ENCODE measurements at regions not wholly inside any gene's neighbourhood (a gene's known extent, or its start where the extent isn't known, plus 50 kb on each side); places are given as distances from the start of the nearest gene placed in this dataset.

GRCh38 chr7:148472406-148472805 lies 118.2 kb upstream of the C7orf33 start:
- DNase-seq (no peak), ATAC-seq (ENCODE audit: poor library complexity) (no peak)
- intact Hi-C loops (cut with DNase I) = no loop called here

- DNase-seq = no peak
- intact Hi-C loops (cut with DNase I) = no loop called here
- ATAC-seq (ENCODE audit: poor library complexity) = no peak
Observed at GRCh38 chr7:148473703-148474480, 116.7 kb upstream of the C7orf33 start.

- DNase-seq = no peak
- no peak for ATAC-seq (ENCODE audit: poor library complexity)
- intact Hi-C loops (cut with DNase I) = no loop called here
Observed at GRCh38 chr7:148474481-148475025, 116.0 kb upstream of the C7orf33 start.

GRCh38 chr7:148478551-148478950 lies 112.0 kb upstream of the C7orf33 start:
- no peak for ATAC-seq (ENCODE audit: poor library complexity)
- intact Hi-C loops (cut with DNase I) = no loop called here
- no peak for DNase-seq

GRCh38 chr7:148480479-148481146 lies 110.0 kb upstream of the C7orf33 start:
- intact Hi-C loops (cut with DNase I) = no loop called here
- ATAC-seq (ENCODE audit: poor library complexity) = peak; percentile 29

GRCh38 chr7:148481147-148481526 lies 109.4 kb upstream of the C7orf33 start:
- DNase-seq (no peak), ATAC-seq (ENCODE audit: poor library complexity) (no peak)
- intact Hi-C loops (cut with DNase I) = no loop called here

More at GRCh38 chr7:148480479-148481146, 110.0 kb upstream of the C7orf33 start:
- no peak for DNase-seq

- ATAC-seq (ENCODE audit: poor library complexity) = no peak
- DNase-seq = no peak
- intact Hi-C loops (cut with DNase I) = no loop called here
Observed at GRCh38 chr7:148481971-148482626, 108.5 kb upstream of the C7orf33 start.

GRCh38 chr7:148483515-148484308 lies 106.9 kb upstream of the C7orf33 start:
- no peak for DNase-seq
- intact Hi-C loops (cut with DNase I) = no loop called here

GRCh38 chr7:148484486-148484885 lies 106.1 kb upstream of the C7orf33 start:
- DNase-seq (no peak), ATAC-seq (ENCODE audit: poor library complexity) (no peak)
- intact Hi-C loops (cut with DNase I) = no loop called here

More at GRCh38 chr7:148483515-148484308, 106.9 kb upstream of the C7orf33 start:
- ATAC-seq (ENCODE audit: poor library complexity) = no peak

- ATAC-seq (ENCODE audit: poor library complexity) (no peak), DNase-seq (no peak)
- intact Hi-C loops (cut with DNase I) = no loop called here
Observed at GRCh38 chr7:148485618-148486017, 104.9 kb upstream of the C7orf33 start.

- intact Hi-C loops (cut with DNase I) = no loop called here
- ATAC-seq (ENCODE audit: poor library complexity) (no peak), DNase-seq (no peak)
Observed at GRCh38 chr7:148486937-148487336, 103.6 kb upstream of the C7orf33 start.

GRCh38 chr7:148487912-148488311 lies 102.7 kb upstream of the C7orf33 start:
- DNase-seq (no peak), ATAC-seq (ENCODE audit: poor library complexity) (no peak)
- intact Hi-C loops (cut with DNase I) = no loop called here

GRCh38 chr7:148489678-148490077 lies 100.9 kb upstream of the C7orf33 start:
- DNase-seq (no peak), ATAC-seq (ENCODE audit: poor library complexity) (no peak)
- intact Hi-C loops (cut with DNase I) = no loop called here

- no peak for DNase-seq
- ATAC-seq (ENCODE audit: poor library complexity) = no peak
- intact Hi-C loops (cut with DNase I) = no loop called here
Observed at GRCh38 chr7:148492157-148492860, 98.3 kb upstream of the C7orf33 start.

- ATAC-seq (ENCODE audit: poor library complexity) (no peak), DNase-seq (no peak)
- intact Hi-C loops (cut with DNase I) = no loop called here
Observed at GRCh38 chr7:148495605-148496004, 95.0 kb upstream of the C7orf33 start.

- DNase-seq (no peak), ATAC-seq (ENCODE audit: poor library complexity) (no peak)
- intact Hi-C loops (cut with DNase I) = loop anchor here (5.0 kb wide), 1 partner anchor 461 kb away; no protein-coding TSS in a partner anchor
Observed at GRCh38 chr7:148500978-148501377, 89.6 kb upstream of the C7orf33 start.

- intact Hi-C loops (cut with DNase I) = loop anchor here (5.0 kb wide), 1 partner anchor 458 kb away; no protein-coding TSS in a partner anchor
- no peak for ATAC-seq (ENCODE audit: poor library complexity)
Observed at GRCh38 chr7:148503900-148504487, 86.6 kb upstream of the C7orf33 start.

More at GRCh38 chr7:148503900-148504487, 86.6 kb upstream of the C7orf33 start:
- DNase-seq = no peak

Data from Right ventricle myocardium superior (tissue), 1 donor.